ENCODE measurements at regions not wholly inside any gene's neighbourhood (a gene's known extent, or its start where the extent isn't known, plus 50 kb on each side); places are given as distances from the start of the nearest gene placed in this dataset.

DNA sequence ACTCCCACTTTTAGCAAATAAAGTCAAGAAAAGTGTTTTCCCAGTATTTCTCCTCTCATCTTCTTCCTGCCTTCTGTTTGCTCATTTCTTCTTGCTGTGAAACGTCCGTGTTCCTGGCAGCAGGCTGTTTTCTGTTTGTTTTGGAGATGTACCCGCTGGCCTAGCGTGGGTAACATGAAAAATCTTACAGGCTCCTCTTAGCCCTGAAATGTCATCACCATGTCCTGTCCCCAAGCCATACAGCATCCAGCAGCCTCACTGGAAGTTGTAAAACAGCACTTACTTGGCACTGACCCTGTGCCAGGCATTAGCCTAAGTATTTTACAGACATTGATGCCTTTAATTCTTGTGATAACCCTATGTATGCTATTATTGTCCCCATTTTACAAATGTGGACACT, 371.1 kb downstream of the FOXA2 start:
- TF ChIP-seq SPI1 (IDR thresholded peaks at IDR 0.05; ENCODE audit: low read depth, low read length) (no peak), POLR2AphosphoS5 (IDR thresholded peaks at IDR 0.05; ENCODE audit: low read depth, low read length) (no peak), POU2F2 (IDR thresholded peaks at IDR 0.05; ENCODE audit: low read depth, low read length) (no peak), TAF1 (IDR thresholded peaks at IDR 0.05; ENCODE audit: low read depth, low read length) (no peak), POLR2A (IDR thresholded peaks at IDR 0.05; ENCODE audit: low read depth, low read length) (no peak)
